Keratinocyte (primary cell): ENCODE measurements at regions not wholly inside any gene's neighbourhood (a gene's known extent, or its start where the extent isn't known, plus 50 kb on each side); places are given as distances from the start of the nearest gene placed in this dataset.

ENCODE experiments used
- EZH2 ChIP-seq: IDR thresholded peaks from one replicate; pipeline ENCODE4 v1.6.1; 2012; ENCODE audit warnings: inconsistent platforms, mild to moderate bottlenecking, low read length, moderate library complexity
- TF ChIP-seq, protein P1 (sequence below), 3 experiments: IDR thresholded peaks in 1 of 3; conservative IDR thresholded peaks in 1 of 3; optimal IDR thresholded peaks in 1 of 3; 2 replicates in 2 of 3; 3 replicates in 1 of 3; pipeline versions ENCODE3 to v1.5.1; 2011; ENCODE audit warnings: low read length in 3 of 3, mild to moderate bottlenecking in 3 of 3, moderate library complexity in 2 of 3, control low read depth in 1 of 3, inconsistent platforms in 1 of 3; ENCODE audit not compliant: insufficient read depth in 2 of 3; ENCODE audit errors: extremely low read depth in 1 of 3

DNA sequence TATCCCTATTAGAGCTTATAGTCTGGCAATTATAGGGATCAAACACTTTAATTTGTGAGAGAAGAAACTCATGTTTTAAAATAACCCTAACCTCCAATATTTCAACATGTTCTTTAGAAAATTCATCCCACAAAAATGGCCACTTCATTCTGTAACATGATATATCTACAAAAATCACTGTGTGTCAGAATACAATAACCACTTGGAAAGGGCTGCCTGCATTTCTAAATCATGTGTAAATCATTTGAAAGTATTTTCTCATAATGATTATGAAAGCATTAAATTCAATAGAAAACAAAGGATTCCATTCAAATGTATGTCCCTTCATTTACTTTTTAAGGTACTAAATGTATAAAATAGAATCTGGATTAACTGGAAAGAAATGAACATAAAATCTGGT, 101.4 kb upstream of the NHSL1 start:
- TF ChIP-seq, protein P1, sequence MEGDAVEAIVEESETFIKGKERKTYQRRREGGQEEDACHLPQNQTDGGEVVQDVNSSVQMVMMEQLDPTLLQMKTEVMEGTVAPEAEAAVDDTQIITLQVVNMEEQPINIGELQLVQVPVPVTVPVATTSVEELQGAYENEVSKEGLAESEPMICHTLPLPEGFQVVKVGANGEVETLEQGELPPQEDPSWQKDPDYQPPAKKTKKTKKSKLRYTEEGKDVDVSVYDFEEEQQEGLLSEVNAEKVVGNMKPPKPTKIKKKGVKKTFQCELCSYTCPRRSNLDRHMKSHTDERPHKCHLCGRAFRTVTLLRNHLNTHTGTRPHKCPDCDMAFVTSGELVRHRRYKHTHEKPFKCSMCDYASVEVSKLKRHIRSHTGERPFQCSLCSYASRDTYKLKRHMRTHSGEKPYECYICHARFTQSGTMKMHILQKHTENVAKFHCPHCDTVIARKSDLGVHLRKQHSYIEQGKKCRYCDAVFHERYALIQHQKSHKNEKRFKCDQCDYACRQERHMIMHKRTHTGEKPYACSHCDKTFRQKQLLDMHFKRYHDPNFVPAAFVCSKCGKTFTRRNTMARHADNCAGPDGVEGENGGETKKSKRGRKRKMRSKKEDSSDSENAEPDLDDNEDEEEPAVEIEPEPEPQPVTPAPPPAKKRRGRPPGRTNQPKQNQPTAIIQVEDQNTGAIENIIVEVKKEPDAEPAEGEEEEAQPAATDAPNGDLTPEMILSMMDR (optimal IDR thresholded peaks at IDR 0.05 in 1 of 3, IDR thresholded peaks at IDR 0.05 in 1 of 3, conservative IDR thresholded peaks at IDR 0.05 in 1 of 3; ENCODE audit: extremely low read depth in 1 of 3, insufficient read depth in 2 of 3, low read length in 3 of 3), result no peak
- TF ChIP-seq EZH2, result no peak
